ENCODE measurements at regions not wholly inside any gene's neighbourhood (a gene's known extent, or its start where the extent isn't known, plus 50 kb on each side); places are given as distances from the start of the nearest gene placed in this dataset.

- TF ChIP-seq SP1 (IDR thresholded peaks at IDR 0.05) (no peak), FOXM1 (IDR thresholded peaks at IDR 0.05; ENCODE audit: borderline replicate concordance) (no peak), ZNF384 (IDR thresholded peaks at IDR 0.05) (no peak), ELF4 (IDR thresholded peaks at IDR 0.05) (no peak), ARNT (IDR thresholded peaks at IDR 0.05) (no peak), FOXA1 (IDR thresholded peaks at IDR 0.05) (no peak), CTBP1 (IDR thresholded peaks at IDR 0.05; ENCODE audit: borderline replicate concordance) (no peak), BHLHE40 (IDR thresholded peaks at IDR 0.05; ENCODE audit: borderline replicate concordance) (no peak)
These were observed 103.3 kb downstream of the TEX13C start for GRCh38 chrX:125422986-125423385.
